ENCODE measurements at regions not wholly inside any gene's neighbourhood (a gene's known extent, or its start where the extent isn't known, plus 50 kb on each side); places are given as distances from the start of the nearest gene placed in this dataset.

DNA sequence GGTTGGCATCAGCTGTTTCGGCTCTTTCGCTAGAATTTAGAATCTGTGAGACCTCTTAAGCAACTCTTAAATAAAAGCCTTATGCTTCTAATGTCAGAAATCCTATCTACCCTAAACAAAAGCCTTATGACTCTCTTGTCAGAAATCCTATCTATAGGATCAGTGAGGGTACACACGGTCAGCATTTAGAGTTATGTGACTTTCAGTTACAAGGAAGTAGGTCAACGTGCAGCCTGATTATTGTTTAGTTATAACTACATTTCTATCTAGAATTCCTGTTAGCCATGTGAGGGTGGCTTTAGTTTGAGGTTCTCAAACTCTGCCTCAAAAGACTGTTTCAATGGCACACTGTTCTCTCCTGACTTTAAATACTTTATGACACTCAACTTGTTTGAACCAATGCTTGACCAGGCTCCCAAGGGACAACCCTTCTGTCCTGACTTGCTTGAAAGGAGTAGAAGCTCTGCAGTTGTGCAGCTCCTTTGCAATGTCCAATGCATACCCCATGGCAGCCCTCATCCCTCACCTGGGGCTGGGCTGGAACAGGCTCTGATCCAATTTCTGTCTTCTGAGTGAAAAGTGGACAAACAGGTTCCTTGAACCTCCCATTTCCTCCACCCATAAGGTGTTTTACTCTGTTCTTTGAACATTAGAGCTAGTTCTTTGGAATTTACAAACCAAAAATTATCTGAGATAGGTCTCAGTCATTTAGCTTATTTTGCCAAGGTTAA is 251.6 kb upstream of the PIK3R1 start:
- TF ChIP-seq CEBPB (IDR thresholded peaks at IDR 0.05), result no peak
- TF ChIP-seq MAZ (IDR thresholded peaks at IDR 0.05; ENCODE audit: borderline replicate concordance, low read depth, low read length), result no peak
- TF ChIP-seq, protein P1, sequence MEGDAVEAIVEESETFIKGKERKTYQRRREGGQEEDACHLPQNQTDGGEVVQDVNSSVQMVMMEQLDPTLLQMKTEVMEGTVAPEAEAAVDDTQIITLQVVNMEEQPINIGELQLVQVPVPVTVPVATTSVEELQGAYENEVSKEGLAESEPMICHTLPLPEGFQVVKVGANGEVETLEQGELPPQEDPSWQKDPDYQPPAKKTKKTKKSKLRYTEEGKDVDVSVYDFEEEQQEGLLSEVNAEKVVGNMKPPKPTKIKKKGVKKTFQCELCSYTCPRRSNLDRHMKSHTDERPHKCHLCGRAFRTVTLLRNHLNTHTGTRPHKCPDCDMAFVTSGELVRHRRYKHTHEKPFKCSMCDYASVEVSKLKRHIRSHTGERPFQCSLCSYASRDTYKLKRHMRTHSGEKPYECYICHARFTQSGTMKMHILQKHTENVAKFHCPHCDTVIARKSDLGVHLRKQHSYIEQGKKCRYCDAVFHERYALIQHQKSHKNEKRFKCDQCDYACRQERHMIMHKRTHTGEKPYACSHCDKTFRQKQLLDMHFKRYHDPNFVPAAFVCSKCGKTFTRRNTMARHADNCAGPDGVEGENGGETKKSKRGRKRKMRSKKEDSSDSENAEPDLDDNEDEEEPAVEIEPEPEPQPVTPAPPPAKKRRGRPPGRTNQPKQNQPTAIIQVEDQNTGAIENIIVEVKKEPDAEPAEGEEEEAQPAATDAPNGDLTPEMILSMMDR (IDR thresholded peaks at IDR 0.05), result no peak
- no peak for TF ChIP-seq TP53 (CRISPR knock-in tag; IDR thresholded peaks at IDR 0.05)
- no peak for TF ChIP-seq POLR2A (IDR thresholded peaks at IDR 0.05; ENCODE audit: low read length)
- TF ChIP-seq GATA3 (IDR thresholded peaks at IDR 0.05; ENCODE audit: borderline replicate concordance), result no peak
- no peak for TF ChIP-seq EP300 (IDR thresholded peaks at IDR 0.05)
- TF ChIP-seq, protein P2, sequence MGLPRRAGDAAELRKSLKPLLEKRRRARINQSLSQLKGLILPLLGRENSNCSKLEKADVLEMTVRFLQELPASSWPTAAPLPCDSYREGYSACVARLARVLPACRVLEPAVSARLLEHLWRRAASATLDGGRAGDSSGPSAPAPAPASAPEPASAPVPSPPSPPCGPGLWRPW (IDR thresholded peaks at IDR 0.05), result no peak
